ENCODE measurements at regions not wholly inside any gene's neighbourhood (a gene's known extent, or its start where the extent isn't known, plus 50 kb on each side); places are given as distances from the start of the nearest gene placed in this dataset.

GRCh38 chr9:7376833-7377232 is 422.7 kb downstream of the DMAC1 start:
- TF ChIP-seq, protein P1, sequence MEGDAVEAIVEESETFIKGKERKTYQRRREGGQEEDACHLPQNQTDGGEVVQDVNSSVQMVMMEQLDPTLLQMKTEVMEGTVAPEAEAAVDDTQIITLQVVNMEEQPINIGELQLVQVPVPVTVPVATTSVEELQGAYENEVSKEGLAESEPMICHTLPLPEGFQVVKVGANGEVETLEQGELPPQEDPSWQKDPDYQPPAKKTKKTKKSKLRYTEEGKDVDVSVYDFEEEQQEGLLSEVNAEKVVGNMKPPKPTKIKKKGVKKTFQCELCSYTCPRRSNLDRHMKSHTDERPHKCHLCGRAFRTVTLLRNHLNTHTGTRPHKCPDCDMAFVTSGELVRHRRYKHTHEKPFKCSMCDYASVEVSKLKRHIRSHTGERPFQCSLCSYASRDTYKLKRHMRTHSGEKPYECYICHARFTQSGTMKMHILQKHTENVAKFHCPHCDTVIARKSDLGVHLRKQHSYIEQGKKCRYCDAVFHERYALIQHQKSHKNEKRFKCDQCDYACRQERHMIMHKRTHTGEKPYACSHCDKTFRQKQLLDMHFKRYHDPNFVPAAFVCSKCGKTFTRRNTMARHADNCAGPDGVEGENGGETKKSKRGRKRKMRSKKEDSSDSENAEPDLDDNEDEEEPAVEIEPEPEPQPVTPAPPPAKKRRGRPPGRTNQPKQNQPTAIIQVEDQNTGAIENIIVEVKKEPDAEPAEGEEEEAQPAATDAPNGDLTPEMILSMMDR (conservative IDR thresholded peaks at IDR 0.05 in 1 of 2, IDR thresholded peaks at IDR 0.05 in 1 of 2; ENCODE audit: low read depth in 1 of 2, low read length in 2 of 2) = no peak
- no peak for TF ChIP-seq EZH2 (IDR thresholded peaks at IDR 0.05; ENCODE audit: low read length, missing control alignments)

All from fibroblast of lung (primary cell).